MM.1S (cell line): ENCODE measurements at regions not wholly inside any gene's neighbourhood (a gene's known extent, or its start where the extent isn't known, plus 50 kb on each side); places are given as distances from the start of the nearest gene placed in this dataset.

Experiments
- EZH2 ChIP-seq: fragments of 300-600 bp; sonication (generic); optimal IDR thresholded peaks from 2 replicates; pipeline ENCODE3; 2017; ENCODE audit warnings: low read depth, mild to moderate bottlenecking, antibody characterized with exemption, low read length, mixed read lengths
- EZH2phosphoT487 ChIP-seq: fragments of 300-600 bp; sonication (generic); IDR thresholded peaks from 2 replicates; pipeline ENCODE4 v1.6.1; 2018; ENCODE audit warnings: antibody characterized with exemption, low read length
- TF ChIP-seq, protein P1 (sequence below): fragments of 300-600 bp; sonication (generic); IDR thresholded peaks from 2 replicates; pipeline ENCODE4 v1.5.1; 2016; ENCODE audit warnings: antibody characterized with exemption, low read length, mixed read lengths

- TF ChIP-seq, protein P1, sequence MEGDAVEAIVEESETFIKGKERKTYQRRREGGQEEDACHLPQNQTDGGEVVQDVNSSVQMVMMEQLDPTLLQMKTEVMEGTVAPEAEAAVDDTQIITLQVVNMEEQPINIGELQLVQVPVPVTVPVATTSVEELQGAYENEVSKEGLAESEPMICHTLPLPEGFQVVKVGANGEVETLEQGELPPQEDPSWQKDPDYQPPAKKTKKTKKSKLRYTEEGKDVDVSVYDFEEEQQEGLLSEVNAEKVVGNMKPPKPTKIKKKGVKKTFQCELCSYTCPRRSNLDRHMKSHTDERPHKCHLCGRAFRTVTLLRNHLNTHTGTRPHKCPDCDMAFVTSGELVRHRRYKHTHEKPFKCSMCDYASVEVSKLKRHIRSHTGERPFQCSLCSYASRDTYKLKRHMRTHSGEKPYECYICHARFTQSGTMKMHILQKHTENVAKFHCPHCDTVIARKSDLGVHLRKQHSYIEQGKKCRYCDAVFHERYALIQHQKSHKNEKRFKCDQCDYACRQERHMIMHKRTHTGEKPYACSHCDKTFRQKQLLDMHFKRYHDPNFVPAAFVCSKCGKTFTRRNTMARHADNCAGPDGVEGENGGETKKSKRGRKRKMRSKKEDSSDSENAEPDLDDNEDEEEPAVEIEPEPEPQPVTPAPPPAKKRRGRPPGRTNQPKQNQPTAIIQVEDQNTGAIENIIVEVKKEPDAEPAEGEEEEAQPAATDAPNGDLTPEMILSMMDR: no peak
- TF ChIP-seq EZH2: no peak
- no peak for TF ChIP-seq EZH2phosphoT487
Measured at GRCh38 chr13:107119989-107120881, 552.3 kb upstream of the ARGLU1 start.
